ENCODE measurements at regions not wholly inside any gene's neighbourhood (a gene's known extent, or its start where the extent isn't known, plus 50 kb on each side); places are given as distances from the start of the nearest gene placed in this dataset.

DNA sequence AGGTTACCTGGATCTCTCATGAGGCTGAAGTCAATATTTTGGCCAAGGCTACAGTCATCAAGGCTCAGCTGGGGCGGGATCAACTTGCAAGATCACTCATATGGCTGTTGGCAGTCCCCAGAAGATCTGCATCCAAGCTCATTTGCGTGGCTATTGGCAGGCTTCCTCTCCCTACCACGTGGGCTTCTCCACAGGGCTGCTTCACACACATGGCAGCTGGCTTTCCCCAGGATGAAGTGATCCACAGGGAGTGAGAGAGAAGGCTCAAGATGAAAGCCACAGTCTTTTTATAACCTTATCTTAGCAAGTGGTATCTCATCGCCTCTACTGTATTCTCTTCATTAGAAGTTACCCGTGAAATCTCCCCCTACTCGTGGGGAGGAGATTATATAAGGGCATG lies 167.4 kb downstream of the TMEM26 start:
- TF ChIP-seq NFIC (IDR thresholded peaks at IDR 0.05) (no peak), EP300 (IDR thresholded peaks at IDR 0.05; ENCODE audit: borderline replicate concordance) (no peak), FOXM1 (IDR thresholded peaks at IDR 0.05; ENCODE audit: borderline replicate concordance, low read depth) (no peak), YY1 (IDR thresholded peaks at IDR 0.05; ENCODE audit: low read depth) (no peak), REST (IDR thresholded peaks at IDR 0.05; ENCODE audit: low read depth) (no peak), CEBPB (IDR thresholded peaks at IDR 0.05) (no peak)
- TF ChIP-seq, protein P1, sequence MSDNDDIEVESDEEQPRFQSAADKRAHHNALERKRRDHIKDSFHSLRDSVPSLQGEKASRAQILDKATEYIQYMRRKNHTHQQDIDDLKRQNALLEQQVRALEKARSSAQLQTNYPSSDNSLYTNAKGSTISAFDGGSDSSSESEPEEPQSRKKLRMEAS (IDR thresholded peaks at IDR 0.05), result no peak
